ENCODE measurements at regions not wholly inside any gene's neighbourhood (a gene's known extent, or its start where the extent isn't known, plus 50 kb on each side); places are given as distances from the start of the nearest gene placed in this dataset.
"Not testable (repeated sequence)": the region's sequence is repeated elsewhere in the genome, so short reads cannot be mapped to it uniquely, and the experiment has no call there.

GRCh38 chr1:157196670-157197456 is 58.7 kb upstream of the ETV3 start:
- peak; percentile 48 for TF ChIP-seq RAD21 (IDR thresholded peaks at IDR 0.05; ENCODE audit: low read depth)
- peak; percentile 2 to 41 (median 30); a peak in 3 of 6 replicates for TF ChIP-seq CTCF (IDR thresholded peaks at IDR 0.05 in 2 of 3, conservative IDR thresholded peaks at IDR 0.05 in 1 of 3; ENCODE audit: borderline replicate concordance in 1 of 3, insufficient read depth in 1 of 3, low read depth in 2 of 3, low read length in 2 of 3)
- not testable (repeated sequence) for TF ChIP-seq EZH2 (IDR thresholded peaks at IDR 0.05); POLR2A (IDR thresholded peaks at IDR 0.05; ENCODE audit: borderline replicate concordance, extremely low read depth, insufficient read depth, insufficient read length); POLR2AphosphoS5 (IDR thresholded peaks at IDR 0.05; ENCODE audit: low read depth, low read length)
- TF ChIP-seq, protein P1, sequence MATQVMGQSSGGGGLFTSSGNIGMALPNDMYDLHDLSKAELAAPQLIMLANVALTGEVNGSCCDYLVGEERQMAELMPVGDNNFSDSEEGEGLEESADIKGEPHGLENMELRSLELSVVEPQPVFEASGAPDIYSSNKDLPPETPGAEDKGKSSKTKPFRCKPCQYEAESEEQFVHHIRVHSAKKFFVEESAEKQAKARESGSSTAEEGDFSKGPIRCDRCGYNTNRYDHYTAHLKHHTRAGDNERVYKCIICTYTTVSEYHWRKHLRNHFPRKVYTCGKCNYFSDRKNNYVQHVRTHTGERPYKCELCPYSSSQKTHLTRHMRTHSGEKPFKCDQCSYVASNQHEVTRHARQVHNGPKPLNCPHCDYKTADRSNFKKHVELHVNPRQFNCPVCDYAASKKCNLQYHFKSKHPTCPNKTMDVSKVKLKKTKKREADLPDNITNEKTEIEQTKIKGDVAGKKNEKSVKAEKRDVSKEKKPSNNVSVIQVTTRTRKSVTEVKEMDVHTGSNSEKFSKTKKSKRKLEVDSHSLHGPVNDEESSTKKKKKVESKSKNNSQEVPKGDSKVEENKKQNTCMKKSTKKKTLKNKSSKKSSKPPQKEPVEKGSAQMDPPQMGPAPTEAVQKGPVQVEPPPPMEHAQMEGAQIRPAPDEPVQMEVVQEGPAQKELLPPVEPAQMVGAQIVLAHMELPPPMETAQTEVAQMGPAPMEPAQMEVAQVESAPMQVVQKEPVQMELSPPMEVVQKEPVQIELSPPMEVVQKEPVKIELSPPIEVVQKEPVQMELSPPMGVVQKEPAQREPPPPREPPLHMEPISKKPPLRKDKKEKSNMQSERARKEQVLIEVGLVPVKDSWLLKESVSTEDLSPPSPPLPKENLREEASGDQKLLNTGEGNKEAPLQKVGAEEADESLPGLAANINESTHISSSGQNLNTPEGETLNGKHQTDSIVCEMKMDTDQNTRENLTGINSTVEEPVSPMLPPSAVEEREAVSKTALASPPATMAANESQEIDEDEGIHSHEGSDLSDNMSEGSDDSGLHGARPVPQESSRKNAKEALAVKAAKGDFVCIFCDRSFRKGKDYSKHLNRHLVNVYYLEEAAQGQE (IDR thresholded peaks at IDR 0.05; ENCODE audit: low read depth) = not testable (repeated sequence)
- TF ChIP-seq, protein P2, sequence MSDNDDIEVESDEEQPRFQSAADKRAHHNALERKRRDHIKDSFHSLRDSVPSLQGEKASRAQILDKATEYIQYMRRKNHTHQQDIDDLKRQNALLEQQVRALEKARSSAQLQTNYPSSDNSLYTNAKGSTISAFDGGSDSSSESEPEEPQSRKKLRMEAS (IDR thresholded peaks at IDR 0.05) = not testable (repeated sequence)
